Caco-2 (cell line): ENCODE measurements at regions not wholly inside any gene's neighbourhood (a gene's known extent, or its start where the extent isn't known, plus 50 kb on each side); places are given as distances from the start of the nearest gene placed in this dataset.

Experiments used
- BruUV-seq: library from RNA; stranded (reverse); fragments of 400-500 nt; replicated peaks from 2 replicates; lab custom pipeline; 2021; lab: Mats Ljungman, UMichigan
- CTCF ChIA-PET: fragments of 300-600 bp; sonication (Branson Sonifier 250); formaldehyde crosslinking; loops from one replicate; lab custom pipeline; 2022; ENCODE audit warnings: antibody characterized with exemption; lab: Charles Lee
- POLR2A ChIA-PET: fragments of 300-600 bp; sonication (Branson Sonifier 250); formaldehyde crosslinking; loops from one replicate; lab custom pipeline; 2022; ENCODE audit warnings: antibody characterized with exemption; lab: Charles Lee
- DNase-seq, 2 experiments: peaks; one replicate each; pipeline versions ENCODE4 v3.0.0 to v3.0.0-alpha.2; 2020 to 2022
- H3K27me3 ChIP-seq: replicated peaks from 2 replicates; pipeline ENCODE4 v1.6.0; 2011; ENCODE audit warnings: low read length; ENCODE audit not compliant: control insufficient read depth, insufficient read depth
- H3K36me3 ChIP-seq: 2 replicates; pipeline ENCODE4 v1.5.1; 2011; ENCODE audit warnings: low read length; ENCODE audit not compliant: control insufficient read depth, insufficient read depth
- H3K4me1 ChIP-seq: fragments of 250-450 bp; sonication (Bioruptor Pico); 2 replicates; pipeline ENCODE4 v1.5.1; 2020; ENCODE audit warnings: mild to moderate bottlenecking
- H3K4me3 ChIP-seq: 2 replicates; pipeline ENCODE4 v1.5.1; 2011; ENCODE audit warnings: low read depth, mild to moderate bottlenecking, control low read depth, low read length
- H3K9me3 ChIP-seq: fragments of 250-450 bp; sonication (Bioruptor Pico); 2 replicates; pipeline ENCODE4 v1.5.1; 2020; ENCODE audit warnings: mild to moderate bottlenecking, moderate library complexity
- H3K27ac Mint-ChIP-seq: one replicate; pipeline ENCODE4 v1.8.0; 2022; ENCODE audit warnings: mixed read lengths; ENCODE audit not compliant: unreplicated experiment
- H3K27me3 Mint-ChIP-seq: one replicate; pipeline ENCODE4 v1.8.0; 2022; ENCODE audit warnings: mixed read lengths; ENCODE audit not compliant: insufficient read depth, unreplicated experiment
- H3K36me3 Mint-ChIP-seq: one replicate; pipeline ENCODE4 v1.8.0; 2022; ENCODE audit warnings: mild to moderate bottlenecking, mixed read lengths; ENCODE audit not compliant: insufficient read depth, unreplicated experiment
- H3K4me1 Mint-ChIP-seq: one replicate; pipeline ENCODE4 v1.8.0; 2022; ENCODE audit warnings: low read depth, mixed read lengths; ENCODE audit not compliant: unreplicated experiment
- H3K4me3 Mint-ChIP-seq: one replicate; pipeline ENCODE4 v1.8.0; 2022; ENCODE audit warnings: mild to moderate bottlenecking, moderate library complexity, mixed read lengths; ENCODE audit not compliant: unreplicated experiment
- H3K9me3 Mint-ChIP-seq: one replicate; pipeline ENCODE4 v1.8.0; 2022; ENCODE audit warnings: mixed read lengths; ENCODE audit not compliant: unreplicated experiment
- CTCF ChIP-seq, 2 experiments: fragments of 200-600 bp in 1 of 2; IDR thresholded peaks; 1 replicate in 1 of 2; 2 replicates in 1 of 2; pipeline versions ENCODE4 v1.5.1 to v1.8.0; 2011 to 2022; ENCODE audit warnings: antibody characterized with exemption in 1 of 2, control low read depth in 1 of 2, inconsistent platforms in 1 of 2, low read depth in 1 of 2, low read length in 1 of 2, mild to moderate bottlenecking in 1 of 2, moderate library complexity in 1 of 2; ENCODE audit not compliant: insufficient read depth in 1 of 2, severe bottlenecking in 1 of 2, unreplicated experiment in 1 of 2
- intact Hi-C: fragments of 100-400 bp; cut with micrococcal nuclease; formaldehyde crosslinking; loops from one replicate; pipeline ENCODE4 v1.10.0; 2022; ENCODE audit not compliant: unreplicated experiment

DNA sequence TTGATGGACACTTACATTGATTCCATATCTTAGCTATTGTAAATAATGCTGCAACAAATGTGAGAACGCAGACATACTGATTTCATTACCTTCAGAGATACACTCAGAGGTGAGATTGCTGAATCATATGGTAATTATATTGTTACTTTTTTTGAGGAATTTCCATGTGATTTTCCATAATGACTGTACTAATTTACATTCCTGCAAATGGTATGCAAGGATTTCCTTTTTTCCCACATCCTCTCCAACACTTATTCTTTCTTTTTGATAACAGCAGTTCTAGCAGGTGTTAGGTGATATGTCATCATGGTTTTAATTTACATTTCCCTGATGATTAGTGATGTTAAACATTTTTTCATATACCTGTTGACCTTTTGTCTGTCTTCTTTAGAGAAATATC, 207.7 kb downstream of the C11orf87 start:
- H3K36me3 Mint-ChIP-seq = no peaks in the 10 kb centered on the region
- H3K4me1 Mint-ChIP-seq = no peaks in the 10 kb centered on the region
- TF ChIP-seq CTCF (IDR thresholded peaks at IDR 0.05; ENCODE audit: insufficient read depth in 1 of 2, low read depth in 1 of 2, low read length in 1 of 2, severe bottlenecking in 1 of 2, unreplicated experiment in 1 of 2) = no peak
- ChIA-PET CTCF (no interaction called here), POLR2A (no interaction called here)
- Histone ChIP-seq H3K4me3 (no peak overlapping the region), H3K9me3 (no peaks in the 10 kb centered on the region), H3K4me1 (no peaks in the 10 kb centered on the region), H3K36me3 (no peaks in the 10 kb centered on the region), H3K27me3 (no peaks in the 10 kb centered on the region)
- BruUV-seq = no TSS peak
- intact Hi-C loops = no loop called here
- DNase-seq = no peak
- no peaks in the 10 kb centered on the region for H3K9me3 Mint-ChIP-seq
- no peak overlapping the region for H3K4me3 Mint-ChIP-seq
- H3K27ac Mint-ChIP-seq = no peak overlapping the region
- H3K27me3 Mint-ChIP-seq = peaks cover 3% of the 10 kb centered on the region

- CTCF ChIA-PET = no interaction called here
- no TSS peak for BruUV-seq
- TF ChIP-seq CTCF (IDR thresholded peaks at IDR 0.05; ENCODE audit: insufficient read depth in 1 of 2, low read depth in 1 of 2, low read length in 1 of 2, severe bottlenecking in 1 of 2, unreplicated experiment in 1 of 2) = peak in 1 of 2 experiments; percentile 33
- DNase-seq = peak; percentile 56 to 58
- POLR2A ChIA-PET = no interaction called here
- Histone ChIP-seq H3K36me3 (no peaks in the 10 kb centered on the region), H3K4me1 (no peaks in the 10 kb centered on the region), H3K4me3 (no peak overlapping the region), H3K27me3 (no peaks in the 10 kb centered on the region), H3K9me3 (no peaks in the 10 kb centered on the region)
- Mint-ChIP-seq H3K27ac (no peak overlapping the region), H3K9me3 (no peaks in the 10 kb centered on the region), H3K27me3 (peaks cover 11% of the 10 kb centered on the region), H3K36me3 (no peaks in the 10 kb centered on the region), H3K4me3 (no peak overlapping the region), H3K4me1 (no peaks in the 10 kb centered on the region)
- intact Hi-C loops = loop anchor here (5.0 kb wide), 1 partner anchor 319 kb away; no protein-coding TSS in a partner anchor
Measured at GRCh38 chr11:109641549-109641948, 219.6 kb downstream of the C11orf87 start.

- intact Hi-C loops = loop anchor here (5.0 kb wide), 1 partner anchor 322 kb away; no protein-coding TSS in a partner anchor
- H3K4me1 ChIP-seq = no peaks in the 10 kb centered on the region
- no peak for TF ChIP-seq CTCF (IDR thresholded peaks at IDR 0.05; ENCODE audit: insufficient read depth in 1 of 2, low read depth in 1 of 2, low read length in 1 of 2, severe bottlenecking in 1 of 2, unreplicated experiment in 1 of 2)
- no peaks in the 10 kb centered on the region for H3K4me1 Mint-ChIP-seq
- H3K27me3 Mint-ChIP-seq = peaks cover 12% of the 10 kb centered on the region
- H3K27me3 ChIP-seq = no peaks in the 10 kb centered on the region
- ChIA-PET CTCF (no interaction called here), POLR2A (no interaction called here)
- H3K9me3 ChIP-seq = no peaks in the 10 kb centered on the region
- no TSS peak for BruUV-seq
- no peak for DNase-seq
- H3K9me3 Mint-ChIP-seq = no peaks in the 10 kb centered on the region
- H3K4me3 Mint-ChIP-seq = no peak overlapping the region
- H3K27ac Mint-ChIP-seq = no peak overlapping the region
- H3K36me3 ChIP-seq = no peaks in the 10 kb centered on the region
- no peaks in the 10 kb centered on the region for H3K36me3 Mint-ChIP-seq
- H3K4me3 ChIP-seq = no peak overlapping the region
Measured at GRCh38 chr11:109644152-109644551, 222.2 kb downstream of the C11orf87 start.
